ENCODE measurements at regions not wholly inside any gene's neighbourhood (a gene's known extent, or its start where the extent isn't known, plus 50 kb on each side); places are given as distances from the start of the nearest gene placed in this dataset.
"Not testable (repeated sequence)": the region's sequence is repeated elsewhere in the genome, so short reads cannot be mapped to it uniquely, and the experiment has no call there.

DNA sequence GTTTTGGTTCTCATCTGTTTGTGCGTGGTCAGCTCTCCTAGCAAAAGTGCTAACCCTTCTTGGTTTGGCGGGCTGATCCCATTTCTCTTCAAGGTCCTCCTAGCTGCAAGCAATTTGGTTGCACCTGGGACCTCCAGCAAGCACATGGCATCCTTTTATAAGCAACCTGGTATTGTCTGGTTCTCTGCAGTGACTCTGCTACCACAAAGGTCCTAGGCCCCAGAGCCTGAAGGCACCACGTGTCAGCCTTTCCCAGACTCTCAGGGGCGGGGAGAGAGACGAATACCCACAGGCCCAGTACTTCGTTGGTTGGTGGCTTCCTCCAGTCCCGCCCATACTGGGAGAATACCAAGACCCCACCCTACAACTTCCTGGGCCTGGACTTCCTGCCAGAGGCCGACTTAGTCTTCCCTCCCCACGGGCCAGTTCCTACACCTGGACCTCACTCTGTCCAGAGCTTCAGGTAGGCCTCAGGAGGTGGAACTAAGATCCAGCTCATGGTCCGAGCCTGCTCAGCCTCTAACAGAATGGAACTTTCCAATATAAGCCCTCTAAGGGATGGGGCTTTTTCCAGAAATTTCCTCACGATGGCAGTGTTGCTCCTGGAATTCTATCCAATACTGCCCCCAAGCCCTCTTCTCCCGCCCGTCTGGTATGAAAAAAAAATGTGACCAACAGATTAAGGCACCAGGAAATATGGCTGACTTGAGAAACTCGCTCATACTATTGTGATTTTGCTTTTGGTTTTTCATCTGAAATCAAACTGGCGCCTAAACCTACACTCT is 192.5 kb upstream of the STK26 start:
- no peak for DNase-seq (ENCODE audit: low read depth)

- no peak for DNase-seq (ENCODE audit: low read depth)
These were observed 191.9 kb upstream of the STK26 start for GRCh38 chrX:131831185-131831520.

DNA sequence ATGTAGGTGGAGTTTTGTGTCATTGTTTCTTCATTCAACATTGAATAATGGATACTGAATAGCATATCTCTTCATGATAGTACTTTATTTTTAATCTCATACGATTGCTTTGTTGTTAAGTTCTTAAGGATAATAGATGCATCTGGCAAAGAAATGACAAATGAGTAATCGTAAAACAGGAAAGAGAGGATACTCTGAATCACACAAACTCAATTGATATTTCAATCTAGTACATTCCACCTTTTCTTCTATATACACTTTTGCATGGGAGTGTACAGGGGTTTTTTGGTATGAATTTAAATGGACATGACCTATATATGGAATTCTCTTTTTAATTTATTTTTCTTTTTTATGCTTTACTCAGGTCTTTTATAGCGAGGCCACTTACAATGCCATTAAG is 186.9 kb upstream of the STK26 start:
- DNase-seq (ENCODE audit: low read depth) = no peak

GRCh38 chrX:131837325-131837724 is 185.8 kb upstream of the STK26 start:
- no peak for DNase-seq (ENCODE audit: low read depth)

DNA sequence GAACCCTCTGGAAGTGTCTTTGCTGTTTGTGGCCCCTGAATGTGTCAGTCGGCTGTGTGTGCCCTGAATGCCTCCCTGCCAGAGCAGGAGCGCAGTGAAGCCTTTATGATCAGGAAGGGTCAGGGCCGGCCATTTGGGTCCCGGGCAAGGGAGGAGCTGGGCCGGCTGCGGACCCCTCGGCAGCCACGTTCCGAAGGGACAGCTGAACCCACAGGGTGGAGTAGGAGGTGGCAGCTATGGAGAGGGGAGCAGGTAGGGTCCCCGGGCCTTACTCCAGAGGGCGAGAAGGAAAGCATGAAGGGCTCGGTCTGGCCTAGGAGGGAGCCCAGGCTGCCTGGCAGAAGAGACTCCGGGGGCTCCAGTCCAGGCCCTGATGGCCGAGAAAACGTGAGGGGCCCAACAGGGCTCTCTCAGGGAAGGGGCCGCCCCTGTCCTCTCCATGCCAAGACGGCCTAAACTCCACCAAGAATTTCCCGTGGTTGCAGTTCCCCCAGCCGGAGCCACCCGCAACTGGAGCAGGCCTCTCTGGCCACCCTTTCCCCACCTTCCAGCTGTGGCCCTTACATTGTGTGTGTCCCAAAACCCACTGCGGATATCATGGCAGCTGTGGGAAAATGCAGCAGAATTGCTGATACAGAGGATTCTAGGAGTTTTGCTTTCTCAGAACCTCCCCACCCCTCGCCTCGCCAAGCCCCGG is 182.2 kb upstream of the STK26 start:
- DNase-seq (ENCODE audit: low read depth) = no peak

DNA sequence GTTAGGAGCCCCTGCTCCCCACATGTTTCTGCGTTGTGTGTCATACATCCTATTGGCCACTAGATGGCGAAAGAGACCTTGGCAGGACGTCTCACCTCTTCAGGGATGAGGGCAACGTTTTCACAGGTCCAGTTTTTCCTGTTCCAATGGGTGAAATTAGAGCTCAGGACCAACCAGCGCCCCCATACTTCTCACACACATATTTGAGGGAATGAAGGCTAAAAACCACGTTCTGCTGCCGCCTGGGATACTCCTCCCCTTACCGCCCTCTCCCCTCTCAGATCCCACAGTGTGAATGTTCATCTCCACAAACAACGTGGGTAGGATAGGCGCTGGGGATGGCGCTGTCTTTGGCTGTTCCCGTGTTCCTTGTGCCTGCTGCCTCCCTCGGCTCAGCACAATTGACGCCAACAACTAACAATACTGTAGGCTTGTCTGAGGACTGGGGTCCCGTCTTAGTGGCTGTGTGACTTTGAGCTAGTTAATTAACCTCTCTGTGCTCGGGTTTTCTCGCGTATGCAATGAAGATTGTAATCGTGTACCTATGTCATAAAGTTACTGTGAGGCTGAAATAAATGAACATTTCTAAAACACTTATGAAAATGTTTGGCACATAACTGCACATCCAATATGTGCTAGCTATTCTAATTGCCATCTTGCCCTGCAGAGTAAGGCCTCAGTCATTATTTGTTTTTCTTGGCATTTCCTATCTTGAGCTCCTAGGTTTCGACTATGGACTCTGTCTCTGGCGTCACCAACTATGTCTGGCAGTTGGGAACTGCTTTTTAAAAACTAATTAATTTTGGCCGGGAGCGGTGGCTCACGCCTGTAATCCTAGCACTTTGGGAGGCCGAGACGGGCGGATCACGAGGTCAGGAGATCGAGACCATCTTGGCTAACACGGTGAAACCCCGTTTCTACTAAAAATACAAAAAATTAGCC is 181.3 kb upstream of the STK26 start:
- DNase-seq (ENCODE audit: low read depth) = no peak

- DNase-seq (ENCODE audit: low read depth) = no peak
These were observed 179.1 kb upstream of the STK26 start for GRCh38 chrX:131843987-131844386.

DNA sequence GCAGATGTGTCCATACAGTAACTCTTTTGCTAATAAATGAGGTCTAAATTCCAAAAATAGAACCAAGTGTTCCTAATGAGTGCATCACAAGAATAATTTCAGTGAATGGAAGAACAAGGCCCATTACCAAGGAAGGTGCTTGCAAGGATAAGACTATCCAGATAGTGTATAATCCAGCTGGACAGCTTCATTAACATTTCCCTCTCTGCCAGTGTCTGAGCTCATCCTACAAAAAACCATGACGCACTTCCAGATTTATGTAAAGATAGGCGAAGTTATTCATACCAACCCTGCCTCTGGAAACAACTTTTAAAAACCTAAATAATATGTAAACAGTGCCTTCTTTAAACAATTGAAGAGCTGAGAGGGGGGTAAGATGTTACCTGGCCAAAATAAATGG is 177.9 kb upstream of the STK26 start:
- DNase-seq (ENCODE audit: low read depth) = no peak

GRCh38 chrX:131845771-131846170 is 177.3 kb upstream of the STK26 start:
- DNase-seq (ENCODE audit: low read depth) = no peak

DNA sequence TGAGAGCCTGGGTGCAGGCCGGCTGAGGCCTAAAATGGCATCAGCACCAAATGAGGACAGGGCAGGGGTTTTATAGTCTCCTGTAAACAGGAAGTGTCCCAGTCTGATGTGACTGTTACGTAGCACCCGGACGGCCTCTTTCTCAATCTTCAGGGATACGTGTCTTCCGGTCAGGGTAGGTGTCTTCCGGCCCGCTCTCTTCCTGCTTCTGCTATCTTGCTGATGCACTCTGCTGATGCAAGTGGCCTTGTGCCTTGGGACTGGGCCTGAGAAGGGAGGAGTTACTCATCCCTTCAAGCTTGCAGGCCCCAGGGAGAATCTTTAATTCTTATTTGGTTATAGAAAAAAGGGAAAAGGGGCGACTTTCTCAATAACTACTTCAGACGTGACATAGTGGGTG is 172.1 kb upstream of the STK26 start:
- DNase-seq (ENCODE audit: low read depth) = not testable (repeated sequence)

GRCh38 chrX:131853440-131853839 is 169.7 kb upstream of the STK26 start:
- DNase-seq (ENCODE audit: low read depth) = no peak

DNA sequence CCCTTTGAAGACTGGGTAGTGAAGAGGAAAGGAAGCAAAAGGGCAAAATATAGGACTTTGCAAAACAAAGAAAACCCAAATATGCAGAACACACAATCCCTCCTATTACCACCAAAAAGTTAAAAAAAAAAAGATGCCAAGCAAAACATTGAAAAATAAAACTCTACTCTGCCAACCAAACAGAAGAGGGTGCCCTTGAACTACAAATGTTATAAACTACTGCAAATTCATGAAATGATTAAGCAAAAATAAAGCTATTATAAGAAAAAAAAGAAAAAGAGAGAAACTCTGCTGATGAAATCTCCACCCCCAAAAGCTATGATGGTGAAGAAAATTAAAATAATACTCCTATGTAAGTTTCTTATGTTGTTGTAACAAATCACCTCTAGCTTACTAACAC is 168.5 kb upstream of the STK26 start:
- no peak for DNase-seq (ENCODE audit: low read depth)

GRCh38 chrX:131861088-131861787 is 161.9 kb upstream of the STK26 start:
- DNase-seq (ENCODE audit: low read depth) = no peak

DNA sequence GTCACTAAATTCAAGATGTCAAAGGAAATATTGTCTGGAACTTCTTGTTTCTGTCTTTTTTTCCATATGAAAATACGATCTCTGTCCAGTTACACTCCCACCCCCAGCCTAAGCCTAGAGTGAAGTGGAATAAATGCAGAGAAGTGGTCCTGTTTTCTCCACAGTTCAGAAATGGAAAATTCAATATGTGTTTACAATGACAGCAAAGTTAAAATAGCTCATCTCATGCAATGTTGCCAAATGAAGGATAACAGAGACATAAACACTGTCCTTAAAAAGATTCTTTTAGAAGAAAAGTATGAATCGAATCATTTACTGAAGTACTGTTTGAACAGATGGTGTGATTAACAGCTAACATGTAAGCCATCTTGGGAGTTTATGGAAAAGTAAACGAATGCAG is 160.8 kb upstream of the STK26 start:
- DNase-seq (ENCODE audit: low read depth) = no peak

DNA sequence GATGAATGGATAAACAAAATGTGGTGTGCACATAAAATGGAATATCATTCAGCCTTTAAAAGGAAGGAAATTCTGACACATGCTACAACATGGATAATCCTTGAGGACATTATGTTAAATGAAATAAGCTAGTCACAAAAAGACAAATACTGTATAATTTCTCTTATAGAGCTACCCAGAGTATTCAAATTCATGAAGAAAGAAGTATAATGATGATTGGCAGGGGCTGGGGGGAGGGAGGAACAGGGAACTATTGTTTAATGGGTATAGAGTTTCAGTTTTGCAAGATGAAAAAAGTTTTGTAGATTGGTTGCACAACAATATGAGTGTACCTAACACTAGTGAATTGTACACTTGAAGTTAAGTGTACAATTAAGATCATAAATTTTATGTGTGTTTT is 153.9 kb upstream of the STK26 start:
- DNase-seq (ENCODE audit: low read depth) = no peak

GRCh38 chrX:131874300-131874699 is 148.8 kb upstream of the STK26 start:
- DNase-seq (ENCODE audit: low read depth) = no peak

DNA sequence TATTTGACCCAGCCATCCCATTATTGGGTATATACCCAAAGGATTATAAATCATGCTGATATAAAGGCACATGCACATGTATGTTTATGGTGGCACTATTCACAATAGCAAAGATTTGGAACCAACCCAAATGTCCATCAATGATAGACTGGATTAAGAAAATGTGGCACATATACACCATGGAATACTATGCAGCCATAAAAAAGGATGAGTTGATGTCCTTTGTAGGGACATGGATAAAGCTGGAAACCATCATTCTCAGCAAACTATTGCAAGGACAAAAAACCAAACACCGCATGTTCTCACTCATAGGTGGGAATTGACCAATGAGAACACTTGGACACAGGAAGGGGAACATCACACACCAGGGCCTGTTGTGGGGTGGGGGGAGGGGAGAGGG is 147.3 kb upstream of the STK26 start:
- not testable (repeated sequence) for DNase-seq (ENCODE audit: low read depth)

GRCh38 chrX:131881194-131881593 is 141.9 kb upstream of the STK26 start:
- no peak for DNase-seq (ENCODE audit: low read depth)

GRCh38 chrX:131885042-131885441 is 138.1 kb upstream of the STK26 start:
- DNase-seq (ENCODE audit: low read depth) = not testable (repeated sequence)

- not testable (repeated sequence) for DNase-seq (ENCODE audit: low read depth)
These were observed 129.2 kb upstream of the STK26 start for GRCh38 chrX:131893857-131894256.

DNA sequence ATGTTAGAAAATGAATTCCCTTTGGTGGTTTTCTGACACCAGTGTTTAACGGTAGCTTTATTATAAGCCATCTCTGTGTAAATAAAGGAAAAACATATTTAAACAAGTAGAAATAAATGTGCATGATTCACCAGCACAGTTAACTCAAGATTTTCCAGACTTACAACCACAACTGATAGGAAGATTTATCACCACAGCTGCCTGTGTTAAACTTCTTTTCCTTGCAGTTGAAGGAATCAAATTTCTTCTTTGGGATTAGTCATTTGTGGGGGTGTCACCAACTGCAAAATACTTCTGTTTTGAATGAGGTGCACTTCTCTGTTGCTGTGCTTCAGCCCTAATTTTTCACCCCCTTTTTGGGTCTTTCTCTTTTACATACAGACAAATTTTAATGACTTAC is 128.1 kb upstream of the STK26 start:
- no peak for DNase-seq (ENCODE audit: low read depth)

- no peak for DNase-seq (ENCODE audit: low read depth)
These were observed 127.3 kb upstream of the STK26 start for GRCh38 chrX:131895807-131896206.
